Testis (tissue), 2 donors: ENCODE measurements at regions not wholly inside any gene's neighbourhood (a gene's known extent, or its start where the extent isn't known, plus 50 kb on each side); places are given as distances from the start of the nearest gene placed in this dataset.
"Not testable (repeated sequence)": the region's sequence is repeated elsewhere in the genome, so short reads cannot be mapped to it uniquely, and the experiment has no call there.

Experiments
- DNase-seq: peaks from one replicate; pipeline ENCODE4 v3.0.0-alpha.2; 2019
- H3K27ac ChIP-seq, 2 donors: fragments of 200-600 bp; sonication (generic); one replicate each; pipeline ENCODE4 v1.5.1; 2019
- H3K27me3 ChIP-seq: fragments of 200-600 bp; sonication (generic); one replicate; pipeline ENCODE4 v1.5.1; 2019
- H3K36me3 ChIP-seq: fragments of 200-600 bp; sonication (generic); one replicate; pipeline ENCODE4 v1.5.1; 2017; ENCODE audit warnings: low read depth; ENCODE audit errors: missing control alignments
- H3K4me1 ChIP-seq: fragments of 200-600 bp; sonication (generic); one replicate; pipeline ENCODE4 v1.5.1; 2019
- H3K4me3 ChIP-seq, 2 donors: fragments of 200-600 bp; sonication (generic); one replicate each; pipeline ENCODE4 v1.5.1; 2017 to 2019
- H3K9me3 ChIP-seq: fragments of 200-600 bp; sonication (generic); one replicate; pipeline ENCODE4 v1.5.1; 2017
- CTCF ChIP-seq, 3 experiments: fragments of 450-650 bp in 2 of 3; fragments of 200-600 bp in 1 of 3; sonication (generic) in 1 of 3; IDR thresholded peaks; one replicate each; pipeline ENCODE4 v1.5.1; 2016 to 2019; ENCODE audit warnings: antibody characterized with exemption in 3 of 3, mild to moderate bottlenecking in 2 of 3, moderate library complexity in 1 of 3
- POLR2A ChIP-seq: fragments of 450-650 bp; IDR thresholded peaks from one replicate; pipeline ENCODE4 v1.6.1; 2017; ENCODE audit warnings: antibody characterized with exemption, mild to moderate bottlenecking, moderate library complexity
- WGBS, 2 donors: methylation state at CpG; one replicate each; pipeline ENCODE4 v1.1.5; 2018; 5-methylcytosine and 5-hydroxymethylcytosine counted together
- intact Hi-C: fragments of 100-400 bp; cut with DNase I; formaldehyde crosslinking; loops from one replicate; pipeline ENCODE4 v1.15.1; 2023; ENCODE audit warnings: low total_unique reads

DNA sequence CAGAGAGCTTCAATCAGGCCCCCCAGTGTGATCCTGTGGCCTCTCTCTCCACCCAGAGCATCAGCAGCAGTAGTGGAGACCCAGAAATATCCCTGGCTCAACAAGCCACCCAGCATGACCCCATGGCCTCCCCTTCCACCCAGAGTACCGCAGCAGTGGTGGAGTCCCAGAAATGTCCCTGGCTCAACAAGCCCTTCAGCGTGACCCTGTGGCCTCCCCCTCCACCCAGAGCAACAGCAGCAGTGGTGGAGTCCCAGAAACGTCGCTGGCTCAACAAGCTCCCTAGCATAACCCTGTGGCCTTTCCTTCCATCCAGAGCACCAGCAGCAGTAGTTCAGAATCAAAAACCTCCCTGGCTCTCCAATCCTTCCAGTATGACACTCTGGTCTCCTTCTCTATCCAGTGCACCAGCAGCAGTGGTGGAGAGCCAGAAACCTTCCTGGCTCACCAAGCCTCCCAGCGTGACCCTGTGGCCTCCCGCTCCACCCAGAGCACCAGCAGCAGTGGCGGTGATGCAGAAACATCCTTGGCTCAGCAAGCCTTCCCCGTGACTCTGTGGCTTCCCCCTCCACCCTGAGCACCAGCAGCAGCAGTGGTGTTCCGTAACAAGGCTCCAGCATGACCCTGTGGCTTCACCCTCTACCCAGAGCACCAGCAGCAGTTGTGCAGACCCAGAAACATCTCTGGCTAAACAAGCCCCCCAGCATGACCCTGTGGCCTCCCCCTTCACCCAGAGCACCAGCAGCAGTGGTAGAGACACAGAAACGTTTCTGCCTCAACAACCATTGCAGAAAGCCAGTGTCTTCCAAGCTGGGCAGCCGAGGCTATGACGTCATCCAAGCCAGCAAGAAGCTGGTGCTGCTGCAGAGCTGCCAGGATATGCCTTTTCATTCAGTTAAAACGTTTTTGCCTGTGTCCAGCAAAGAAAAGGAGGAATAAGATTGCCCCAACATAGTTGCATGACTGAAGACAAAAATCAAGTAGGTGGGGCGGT is 61.3 kb upstream of the TAMM41 start:
- no peaks in the 10 kb centered on the region for H3K4me1 ChIP-seq
- H3K36me3 ChIP-seq = no peaks in the 10 kb centered on the region
- 68 to 76% methylated on average over 9 to 14 of the region's 14 CpGs for WGBS, 2 donors
- intact Hi-C loops = no loop called here
- H3K27ac ChIP-seq = no peak overlapping the region
- H3K27me3 ChIP-seq = no peaks in the 10 kb centered on the region
- H3K9me3 ChIP-seq = no peaks in the 10 kb centered on the region
- H3K4me3 ChIP-seq = no peak overlapping the region
- TF ChIP-seq CTCF (IDR thresholded peaks at IDR 0.05) = no peak
- TF ChIP-seq POLR2A = no peak
- DNase-seq = no peak

- Histone ChIP-seq H3K4me1 (no peaks in the 10 kb centered on the region), H3K4me3 (no peak overlapping the region), H3K27ac (no peak overlapping the region), H3K36me3 (no peaks in the 10 kb centered on the region), H3K27me3 (no peaks in the 10 kb centered on the region), H3K9me3 (no peaks in the 10 kb centered on the region)
- intact Hi-C loops = no loop called here
- WGBS, 2 donors = 83 to 85% methylated on average over 19 to 22 of the region's 22 CpGs
- no peak for DNase-seq
- TF ChIP-seq CTCF (IDR thresholded peaks at IDR 0.05) = no peak
Observed at GRCh38 chr3:11908981-11909698, 62.5 kb upstream of the TAMM41 start.

GRCh38 chr3:11909726-11910125 is 63.0 kb upstream of the TAMM41 start:
- DNase-seq = no peak

GRCh38 chr3:11910216-11910930 is 63.7 kb upstream of the TAMM41 start:
- 76 to 91% methylated on average over 4 to 5 of the region's 5 CpGs for WGBS, 2 donors

More at GRCh38 chr3:11909726-11910125, 63.0 kb upstream of the TAMM41 start:
- intact Hi-C loops = no loop called here
- Histone ChIP-seq H3K4me3 (no peak overlapping the region), H3K27me3 (no peaks in the 10 kb centered on the region), H3K9me3 (no peaks in the 10 kb centered on the region), H3K4me1 (no peaks in the 10 kb centered on the region), H3K36me3 (no peaks in the 10 kb centered on the region), H3K27ac (no peak overlapping the region)
- 85 to 90% methylated on average over 3 to 4 of the region's 4 CpGs for WGBS, 2 donors
- TF ChIP-seq POLR2A (no peak), CTCF (IDR thresholded peaks at IDR 0.05) (no peak)

DNA sequence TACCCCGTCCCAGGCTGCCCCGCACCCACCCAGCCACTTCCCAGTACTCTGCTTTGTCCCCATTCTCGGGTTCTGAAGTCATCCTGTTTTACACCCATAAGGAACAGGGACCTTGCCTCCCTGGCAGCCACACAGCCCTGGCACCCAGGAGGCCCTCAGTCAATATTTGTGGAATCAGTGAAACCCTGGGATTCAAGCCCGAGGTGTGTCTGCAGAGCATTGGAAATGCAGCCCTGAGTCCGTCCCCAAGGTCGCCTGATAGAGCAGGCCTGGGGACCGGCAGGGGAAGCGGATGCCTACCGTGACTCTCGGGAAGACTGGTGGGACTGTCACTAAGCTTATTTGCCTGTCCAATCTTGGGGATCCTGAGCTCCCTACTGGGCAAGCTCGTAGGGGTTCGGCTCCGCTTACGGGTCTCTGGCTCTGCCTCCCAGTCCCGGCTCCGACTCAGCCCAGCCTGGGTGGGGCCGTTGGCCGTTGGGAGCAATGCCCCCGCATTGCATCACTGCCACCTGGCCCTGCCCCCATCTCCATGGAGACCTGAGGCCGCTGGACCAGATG is 64.4 kb upstream of the TAMM41 start:
- Histone ChIP-seq H3K27me3 (no peaks in the 10 kb centered on the region), H3K4me1 (peaks cover 5% of the 10 kb centered on the region), H3K9me3 (no peaks in the 10 kb centered on the region), H3K36me3 (no peaks in the 10 kb centered on the region), H3K4me3 (no peak overlapping the region), H3K27ac (no peak overlapping the region)
- no peak for TF ChIP-seq POLR2A
- no peak for TF ChIP-seq CTCF (IDR thresholded peaks at IDR 0.05)
- DNase-seq = no peak
- intact Hi-C loops = no loop called here
- WGBS, 2 donors = 65 to 100% methylated on average over 2 to 20 of the region's 20 CpGs

More at GRCh38 chr3:11910216-11910930, 63.7 kb upstream of the TAMM41 start:
- H3K36me3 ChIP-seq, DNase-seq, H3K4me3 ChIP-seq, H3K27me3 ChIP-seq, H3K27ac ChIP-seq, H3K4me1 ChIP-seq, H3K9me3 ChIP-seq, intact Hi-C loops: not testable (repeated sequence)

DNA sequence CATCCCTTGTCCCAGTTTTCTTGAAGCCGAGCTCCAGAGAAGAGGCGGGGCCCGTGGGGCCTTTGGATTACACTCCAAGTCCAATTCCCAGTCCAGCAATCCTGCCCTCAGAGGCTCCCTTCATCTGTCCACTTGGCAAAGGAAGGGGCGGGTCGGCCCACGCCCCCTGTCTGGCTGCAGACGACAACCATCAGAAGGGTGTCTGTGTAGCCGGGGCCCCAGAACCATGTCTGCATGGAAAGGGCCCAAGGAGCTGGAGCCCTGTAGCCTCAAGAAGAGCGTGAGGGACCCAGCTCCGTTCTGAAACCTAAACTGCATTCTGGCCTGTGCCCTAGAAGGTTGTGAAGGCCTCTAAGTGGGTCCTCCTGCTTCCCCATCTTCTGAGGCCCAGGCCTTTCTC is 65.2 kb upstream of the TAMM41 start:
- H3K4me1 ChIP-seq, H3K36me3 ChIP-seq, H3K27ac ChIP-seq, H3K27me3 ChIP-seq, H3K4me3 ChIP-seq, intact Hi-C loops, H3K9me3 ChIP-seq, DNase-seq: not testable (repeated sequence)
- WGBS, 2 donors = 78 to 89% methylated on average over 10 of the region's 10 CpGs
